NCI-H1105 (cell line): ENCODE measurements at regions not wholly inside any gene's neighbourhood (a gene's known extent, or its start where the extent isn't known, plus 50 kb on each side); places are given as distances from the start of the nearest gene placed in this dataset.
A peak's percentile ranks its signal among the peaks of the same experiment; 100 is the strongest.

Experiments
- DNase-seq: peaks from one replicate; lab custom pipeline; 2025; lab: John Stamatoyannopoulos, UW

- DNase-seq: no peak
These were observed 114.0 kb upstream of the TSPAN2 start for GRCh38 chr1:115203287-115203686.

GRCh38 chr1:115201598-115201997 lies 112.3 kb upstream of the TSPAN2 start:
- DNase-seq: no peak

- no peak for DNase-seq
These were observed 110.3 kb upstream of the TSPAN2 start for GRCh38 chr1:115199416-115200132.

DNA sequence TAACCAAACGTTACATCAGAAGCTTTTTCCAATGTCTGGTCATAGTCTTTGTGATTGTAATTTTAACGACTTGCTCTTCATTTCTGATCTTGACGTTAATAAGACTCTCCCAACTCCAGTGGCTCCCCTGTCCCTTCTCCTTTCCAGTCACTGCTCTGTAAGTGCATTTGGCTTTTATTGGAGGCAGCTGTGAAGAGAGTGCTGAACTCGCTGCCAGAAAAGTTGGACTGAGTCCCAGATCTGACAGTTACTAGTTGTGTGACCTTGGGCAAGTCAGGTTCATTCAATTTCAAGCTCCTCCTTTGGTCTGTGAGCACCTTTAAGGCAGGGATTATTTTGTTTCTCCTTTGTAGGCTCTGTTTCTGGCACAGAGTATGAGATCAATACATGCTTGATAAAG lies 109.6 kb upstream of the TSPAN2 start:
- peak; percentile 26 for DNase-seq

GRCh38 chr1:115196296-115196695 lies 107.0 kb upstream of the TSPAN2 start:
- no peak for DNase-seq

GRCh38 chr1:115194506-115194905 lies 105.2 kb upstream of the TSPAN2 start:
- no peak for DNase-seq

GRCh38 chr1:115193046-115193828 lies 103.9 kb upstream of the TSPAN2 start:
- no peak for DNase-seq

GRCh38 chr1:115192200-115192767 lies 103.0 kb upstream of the TSPAN2 start:
- no peak for DNase-seq

DNA sequence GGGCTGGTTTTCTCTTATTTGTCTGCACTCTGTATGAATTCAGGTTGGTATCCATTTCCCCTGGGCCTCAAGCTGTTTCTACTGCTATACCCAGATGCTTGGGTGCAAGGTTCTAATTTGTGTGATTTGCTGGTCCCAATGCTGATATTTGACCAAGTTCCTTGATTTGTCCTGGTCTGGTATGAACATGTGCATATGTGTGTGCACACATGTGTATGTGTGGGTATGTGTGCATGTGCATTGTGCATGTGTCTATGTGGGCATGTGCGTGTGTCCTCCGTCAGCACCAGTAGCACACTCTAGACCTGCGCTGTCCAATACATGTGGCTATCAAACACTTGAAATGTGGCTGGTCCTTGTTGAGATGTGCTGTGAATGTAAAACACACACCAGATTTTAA lies 102.4 kb upstream of the TSPAN2 start:
- DNase-seq: no peak

DNA sequence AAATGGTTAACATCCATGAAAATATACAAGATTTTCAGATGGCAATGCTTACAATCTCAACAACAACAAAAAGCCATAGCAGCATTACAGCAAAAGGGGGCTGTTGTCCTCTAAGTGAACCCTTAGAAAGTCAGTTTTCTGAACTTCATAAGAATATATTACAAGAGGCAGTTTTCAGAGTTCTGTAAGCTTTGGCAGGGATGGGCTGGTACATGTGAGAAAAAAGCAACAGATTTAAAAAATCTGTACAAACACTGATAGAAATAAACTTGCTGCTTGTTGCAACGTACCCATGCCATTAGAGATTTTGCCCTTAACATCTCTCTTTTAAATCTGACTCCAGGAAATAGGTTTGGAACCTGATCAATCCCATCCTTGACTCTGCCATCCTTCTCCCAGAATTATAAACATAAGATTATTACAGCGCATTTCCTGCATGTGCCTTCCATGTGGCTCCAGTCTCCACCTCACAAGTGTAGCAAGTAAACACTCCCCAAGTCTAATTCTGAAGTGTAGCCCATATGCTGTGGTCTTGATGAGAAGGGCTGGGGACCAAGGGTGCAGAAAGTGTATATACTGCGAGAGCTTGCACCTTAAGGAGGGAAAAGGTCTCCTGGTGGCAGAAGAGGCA lies 101.4 kb upstream of the TSPAN2 start:
- DNase-seq: no peak

- DNase-seq: no peak
These were observed 100.7 kb upstream of the TSPAN2 start for GRCh38 chr1:115189814-115190539.

DNA sequence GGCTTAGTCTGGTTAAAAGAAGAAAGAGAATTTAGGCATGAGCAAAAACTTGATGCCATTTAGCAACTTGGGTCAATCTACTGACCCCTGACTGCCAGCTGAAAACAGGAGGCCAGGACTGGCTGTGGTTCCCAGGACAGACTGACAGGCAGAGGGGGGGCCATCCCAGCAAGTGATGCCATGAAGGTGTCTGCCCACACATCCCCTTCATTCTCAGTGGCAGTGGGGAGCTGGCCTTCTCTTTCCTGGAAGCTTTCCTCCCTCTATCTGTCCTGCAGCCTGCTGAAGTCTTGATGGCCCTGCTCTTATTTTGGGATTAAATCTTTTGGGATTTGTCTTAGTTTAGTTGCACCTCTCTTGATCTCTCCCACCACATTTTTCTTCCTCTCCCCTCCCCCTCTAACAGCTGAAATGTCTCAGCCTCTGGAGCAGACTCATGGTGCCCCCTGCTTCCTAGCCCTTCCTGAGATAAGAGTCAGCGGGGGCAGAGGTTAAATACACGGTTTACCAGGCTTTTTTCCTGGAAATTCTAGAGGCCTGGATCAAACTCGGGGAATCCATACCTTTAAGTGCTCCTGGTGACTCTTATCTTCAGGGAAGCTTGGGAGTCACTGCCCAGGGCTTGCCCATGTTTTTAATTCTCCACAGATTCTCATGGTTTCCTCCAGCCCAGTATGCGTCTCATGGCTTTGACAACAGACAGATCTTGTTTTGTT lies 99.5 kb upstream of the TSPAN2 start:
- no peak for DNase-seq

DNA sequence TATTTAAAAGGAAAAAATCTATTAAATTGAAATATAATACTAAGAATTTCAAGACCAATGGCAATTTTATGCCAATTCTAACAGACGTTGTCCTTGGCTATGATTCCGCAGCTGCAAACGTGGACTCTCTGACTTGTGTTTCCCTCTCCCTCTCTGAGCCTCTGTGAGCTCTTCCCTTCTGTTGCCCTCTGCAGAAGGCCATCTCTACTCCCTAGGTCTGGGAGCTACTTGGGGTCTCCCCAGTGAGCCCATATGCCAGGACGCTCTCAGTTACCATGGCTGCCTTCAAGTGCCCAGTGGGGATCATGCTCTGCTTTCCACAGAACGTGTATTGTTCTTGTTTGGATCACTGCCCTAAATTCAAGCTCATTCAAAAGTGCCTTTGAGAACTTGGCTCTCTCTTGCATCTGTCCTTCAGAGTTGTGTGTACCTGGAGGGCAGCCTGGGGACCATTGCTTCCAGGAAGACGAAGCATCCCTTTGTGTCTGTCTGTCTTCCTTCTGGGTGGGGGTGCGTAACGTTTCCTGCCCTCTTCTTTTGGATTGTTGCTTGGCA lies 97.5 kb upstream of the TSPAN2 start:
- DNase-seq: no peak

GRCh38 chr1:115185336-115185735 lies 96.0 kb upstream of the TSPAN2 start:
- DNase-seq: no peak

DNA sequence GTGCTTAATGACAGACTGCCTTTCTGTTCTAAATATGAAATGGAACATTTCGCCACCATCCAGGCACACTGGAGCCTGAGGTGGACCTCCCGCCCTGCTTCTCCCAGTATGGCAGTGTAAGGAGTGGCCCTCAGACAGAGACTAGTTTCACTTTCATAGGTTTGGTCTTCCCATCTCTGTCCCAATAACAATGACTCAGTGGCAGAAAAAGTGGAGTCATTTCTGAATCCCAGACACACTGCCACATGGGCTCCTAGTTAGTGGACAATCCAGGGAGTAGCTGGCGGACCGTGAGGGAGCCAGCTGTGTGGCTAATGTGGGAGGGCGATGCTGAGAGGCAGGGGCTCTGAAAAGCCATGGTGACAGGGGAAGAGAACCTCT lies 95.6 kb upstream of the TSPAN2 start:
- no peak for DNase-seq

- no peak for DNase-seq
These were observed 95.1 kb upstream of the TSPAN2 start for GRCh38 chr1:115184260-115184950.

DNA sequence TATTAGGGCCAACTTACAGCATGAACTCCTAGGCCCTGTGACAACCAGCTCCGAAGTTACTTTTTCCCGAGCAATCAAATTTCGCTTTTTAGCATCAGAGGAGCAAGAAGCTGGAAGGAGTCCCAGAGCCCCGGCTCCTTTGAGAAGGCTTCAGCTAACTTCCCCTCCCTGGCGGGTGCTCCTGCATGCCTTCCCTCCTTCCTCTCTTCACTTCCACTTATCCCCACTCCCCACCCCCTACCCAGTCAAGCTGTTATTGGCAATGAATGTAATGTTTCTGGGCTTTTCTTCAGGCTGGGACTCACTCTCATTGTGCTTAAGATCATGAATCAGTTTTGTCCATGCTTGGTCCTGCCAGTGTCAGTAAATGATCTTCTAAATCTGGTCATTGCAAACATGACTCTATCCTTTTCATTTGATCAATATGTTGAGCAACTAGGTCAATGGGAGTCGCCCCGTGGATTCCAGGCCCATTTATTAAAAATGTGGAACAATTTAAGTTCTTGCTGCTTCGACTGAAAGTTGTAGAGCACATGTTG lies 94.5 kb upstream of the TSPAN2 start:
- no peak for DNase-seq

DNA sequence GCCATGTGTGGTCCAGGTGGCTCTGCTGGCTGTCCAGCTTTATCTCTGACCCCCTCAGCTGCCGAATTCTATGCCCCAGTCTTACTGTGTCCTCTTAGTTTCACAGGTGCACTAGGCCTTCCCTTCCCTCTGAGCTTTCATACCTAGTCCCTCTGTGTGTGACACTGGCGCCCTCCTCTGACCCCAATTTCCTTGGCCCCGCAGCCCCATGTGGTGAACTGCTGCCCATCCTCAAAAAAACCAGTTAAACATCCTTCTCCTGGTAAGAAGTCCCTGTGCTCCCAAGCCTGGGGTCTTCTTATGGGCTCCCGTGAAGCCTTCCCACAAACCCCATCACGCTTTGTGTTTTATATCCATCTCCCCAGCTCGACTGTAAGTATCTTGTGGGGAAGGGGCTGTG lies 93.9 kb upstream of the TSPAN2 start:
- DNase-seq: no peak

DNA sequence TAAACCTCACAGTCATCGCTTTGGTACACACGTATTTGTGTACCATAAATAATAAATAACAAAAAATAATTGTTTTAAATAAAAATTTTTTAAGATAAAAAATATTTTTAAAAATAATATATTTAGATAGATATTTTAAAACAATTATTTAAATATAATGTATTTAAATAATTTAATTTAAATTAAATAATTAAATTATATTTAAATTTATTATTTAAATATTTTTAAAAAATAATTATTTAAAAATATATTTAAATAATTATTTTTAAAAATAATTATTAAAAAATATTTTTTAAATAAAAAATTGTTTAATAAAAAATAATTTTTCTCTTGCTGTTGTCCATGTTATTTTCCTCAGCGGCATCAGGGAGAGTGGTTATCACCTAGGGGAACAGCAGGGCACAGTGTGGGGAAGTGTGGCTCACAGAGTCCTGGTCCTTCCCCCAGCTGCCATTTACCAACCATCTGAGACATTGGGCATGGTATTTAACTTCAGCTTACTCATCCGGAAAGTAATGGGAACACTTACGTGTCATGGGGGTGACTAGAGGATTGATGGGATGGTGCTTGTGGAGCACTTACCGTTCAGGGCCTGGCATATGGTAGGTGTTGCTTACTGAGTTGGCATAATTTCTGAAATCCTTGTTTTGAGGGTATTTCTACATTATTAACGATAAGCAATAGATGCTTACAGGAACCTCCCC lies 92.9 kb upstream of the TSPAN2 start:
- no peak for DNase-seq

GRCh38 chr1:115181231-115181630 lies 91.9 kb upstream of the TSPAN2 start:
- DNase-seq: no peak
